ACHN (cell line): ENCODE measurements at regions not wholly inside any gene's neighbourhood (a gene's known extent, or its start where the extent isn't known, plus 50 kb on each side); places are given as distances from the start of the nearest gene placed in this dataset.
A peak's percentile ranks its signal among the peaks of the same experiment; 100 is the strongest.

Source experiments
- DNase-seq: peaks from one replicate; pipeline ENCODE4 v3.0.0-alpha.2; 2015
- in situ Hi-C: cut with HindIII; loops from 2 replicates; pipeline ENCODE4 v1.10.0; 2017; ENCODE audit warnings: low sequenced_read_pairs, low pct_ligation_motif_present, low pct_unique_long_range_greater_than_20kb

GRCh38 chr13:106161146-106161545 is 374.3 kb downstream of the EFNB2 start:
- DNase-seq, result no peak
- in situ Hi-C loops, result no loop called here

- DNase-seq, result no peak
- in situ Hi-C loops, result no loop called here
Observed at GRCh38 chr13:106159295-106160195, 375.9 kb downstream of the EFNB2 start.

GRCh38 chr13:106156468-106156867 is 379.0 kb downstream of the EFNB2 start:
- in situ Hi-C loops, result no loop called here
- DNase-seq, result peak; percentile 84

GRCh38 chr13:106155411-106155810 is 380.1 kb downstream of the EFNB2 start:
- no peak for DNase-seq
- in situ Hi-C loops, result no loop called here

- in situ Hi-C loops, result no loop called here
- DNase-seq, result no peak
Observed at GRCh38 chr13:106153876-106154275, 381.6 kb downstream of the EFNB2 start.

- in situ Hi-C loops, result no loop called here
- DNase-seq, result no peak
Observed at GRCh38 chr13:106153041-106153440, 382.4 kb downstream of the EFNB2 start.

GRCh38 chr13:106152047-106152446 is 383.4 kb downstream of the EFNB2 start:
- no peak for DNase-seq
- in situ Hi-C loops, result no loop called here

GRCh38 chr13:106151056-106151699 is 384.3 kb downstream of the EFNB2 start:
- in situ Hi-C loops, result no loop called here
- peak; percentile 76 for DNase-seq

GRCh38 chr13:106145997-106146864 is 389.2 kb downstream of the EFNB2 start:
- in situ Hi-C loops, result no loop called here
- no peak for DNase-seq

GRCh38 chr13:106145070-106145469 is 390.4 kb downstream of the EFNB2 start:
- in situ Hi-C loops, result no loop called here
- no peak for DNase-seq

- in situ Hi-C loops, result no loop called here
Observed at GRCh38 chr13:106143930-106144709, 391.3 kb downstream of the EFNB2 start.

GRCh38 chr13:106143392-106143791 is 392.1 kb downstream of the EFNB2 start:
- DNase-seq, result no peak
- in situ Hi-C loops, result no loop called here

More at GRCh38 chr13:106143930-106144709, 391.3 kb downstream of the EFNB2 start:
- DNase-seq, result no peak

GRCh38 chr13:106140476-106140875 is 395.0 kb downstream of the EFNB2 start:
- in situ Hi-C loops, result no loop called here
- DNase-seq, result no peak

- in situ Hi-C loops, result no loop called here
- DNase-seq, result no peak
Observed at GRCh38 chr13:106139942-106140341, 395.5 kb downstream of the EFNB2 start.

GRCh38 chr13:106139377-106139776 is 396.1 kb downstream of the EFNB2 start:
- in situ Hi-C loops, result no loop called here
- no peak for DNase-seq

- DNase-seq, result no peak
- in situ Hi-C loops, result no loop called here
Observed at GRCh38 chr13:106138620-106139019, 396.8 kb downstream of the EFNB2 start.

- in situ Hi-C loops, result no loop called here
Observed at GRCh38 chr13:106133025-106133424, 402.4 kb downstream of the EFNB2 start.

GRCh38 chr13:106132216-106132615 is 403.2 kb downstream of the EFNB2 start:
- in situ Hi-C loops, result no loop called here
- DNase-seq, result no peak

More at GRCh38 chr13:106133025-106133424, 402.4 kb downstream of the EFNB2 start:
- DNase-seq, result peak; percentile 9
